GM19395 (cell line): ENCODE measurements at regions not wholly inside any gene's neighbourhood (a gene's known extent, or its start where the extent isn't known, plus 50 kb on each side); places are given as distances from the start of the nearest gene placed in this dataset.

Experiments used
- ATAC-seq: cut with Tn5 transposase; IDR thresholded peaks from one replicate; pipeline ENCODE4 v1.9.1; 2021; ENCODE audit warnings: mild to moderate bottlenecking, moderate library complexity; ENCODE audit not compliant: unreplicated experiment

DNA sequence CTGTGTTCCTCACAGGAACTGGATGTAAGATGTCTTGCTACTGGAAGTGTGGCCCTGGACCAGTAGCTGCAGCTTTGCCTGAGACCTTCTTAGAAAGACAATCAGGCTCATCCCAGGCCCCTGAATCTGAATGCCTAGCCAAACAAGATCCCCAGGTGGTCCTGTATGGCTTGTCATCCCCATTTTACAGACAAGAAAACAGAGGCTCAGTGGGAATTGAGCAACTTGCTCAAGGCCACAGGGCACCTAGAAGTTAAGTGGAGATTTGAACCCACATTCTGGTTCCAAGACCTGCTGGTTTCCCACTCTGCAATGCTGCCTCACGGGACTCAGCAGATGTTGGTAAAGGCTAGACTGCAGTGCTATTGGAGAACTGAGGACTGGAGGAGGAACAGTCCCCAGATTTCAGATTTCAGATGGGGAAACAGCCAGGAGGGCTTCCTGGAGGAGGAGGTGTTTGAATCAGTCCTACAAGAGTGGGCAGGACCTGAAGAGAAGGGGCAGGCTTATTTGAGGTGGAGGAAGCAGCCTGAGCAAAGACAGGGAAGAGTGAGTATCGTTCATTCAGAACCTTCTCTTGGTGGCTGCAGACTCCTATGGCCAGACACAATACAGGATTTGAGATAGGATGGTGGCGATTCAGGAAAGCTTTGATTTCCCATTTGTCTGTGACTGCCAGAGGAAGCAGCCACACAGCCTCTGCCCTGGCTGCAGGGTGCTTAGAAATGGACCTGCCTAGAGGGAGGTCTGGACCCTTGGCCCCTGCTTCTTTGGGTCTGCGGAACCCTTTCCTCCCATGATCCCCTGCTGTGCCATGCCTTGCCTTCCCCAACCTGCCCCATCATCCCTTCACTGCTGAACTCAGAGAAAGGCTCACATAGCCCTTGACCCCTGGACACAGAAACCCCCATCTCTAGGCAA, 233.4 kb upstream of the NLRP1 start:
- no peak for ATAC-seq

DNA sequence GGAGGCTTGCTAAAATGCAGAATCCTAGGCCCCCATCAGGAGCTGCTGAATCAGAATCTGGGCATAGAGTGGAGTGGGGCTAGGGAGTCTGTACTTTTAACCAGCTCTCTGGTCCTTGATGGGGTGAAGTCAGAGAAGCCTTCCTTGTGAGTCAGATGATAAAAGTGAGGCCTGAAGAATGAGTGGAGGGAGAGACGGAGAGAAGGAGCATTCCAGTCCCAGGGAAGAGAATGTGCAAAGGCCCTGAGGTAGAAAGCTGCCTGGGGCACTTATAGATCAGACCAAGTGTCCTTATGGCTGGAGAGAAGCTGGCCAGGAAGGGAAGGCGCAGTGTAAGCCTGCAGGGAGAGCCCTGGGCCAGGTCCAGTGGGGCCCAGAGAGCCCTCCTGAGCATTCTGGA, 235.1 kb upstream of the NLRP1 start:
- no peak for ATAC-seq

DNA sequence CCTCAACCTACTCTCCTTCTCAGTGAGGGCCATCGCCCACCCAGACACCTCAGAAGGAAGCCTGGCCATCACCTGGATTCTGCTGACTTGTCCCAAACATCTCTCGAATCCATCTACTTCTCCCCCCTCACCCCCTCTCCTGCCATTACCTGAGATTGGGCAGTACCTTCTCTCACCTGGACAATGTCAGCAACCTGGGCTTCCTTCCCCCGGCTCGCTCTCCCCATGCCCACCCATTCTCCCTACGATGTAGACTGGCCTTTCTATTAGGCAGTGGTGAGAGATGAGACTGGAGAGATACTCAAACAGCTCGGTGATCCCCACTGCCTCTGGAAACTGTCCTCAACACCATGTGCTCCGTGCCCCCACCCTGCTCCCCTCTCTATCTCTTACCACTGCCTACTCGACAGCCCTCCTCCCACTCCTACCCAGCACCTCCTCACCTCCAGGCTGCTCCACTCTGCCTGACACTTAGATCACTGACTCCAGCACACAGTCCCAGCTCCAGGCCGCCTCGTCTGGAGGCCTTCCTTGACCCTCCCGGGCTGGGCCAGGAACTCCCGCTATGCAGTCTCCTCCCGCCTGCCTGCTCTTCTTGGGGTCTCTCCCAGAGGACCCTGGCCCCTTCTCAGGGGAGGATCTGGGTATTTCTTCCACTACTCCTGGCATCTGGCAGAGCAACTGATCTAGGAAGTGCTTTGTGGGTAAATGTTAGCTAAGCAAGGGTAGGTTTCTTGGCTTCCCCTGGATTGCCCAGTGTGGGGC, 235.8 kb upstream of the NLRP1 start:
- no peak for ATAC-seq

DNA sequence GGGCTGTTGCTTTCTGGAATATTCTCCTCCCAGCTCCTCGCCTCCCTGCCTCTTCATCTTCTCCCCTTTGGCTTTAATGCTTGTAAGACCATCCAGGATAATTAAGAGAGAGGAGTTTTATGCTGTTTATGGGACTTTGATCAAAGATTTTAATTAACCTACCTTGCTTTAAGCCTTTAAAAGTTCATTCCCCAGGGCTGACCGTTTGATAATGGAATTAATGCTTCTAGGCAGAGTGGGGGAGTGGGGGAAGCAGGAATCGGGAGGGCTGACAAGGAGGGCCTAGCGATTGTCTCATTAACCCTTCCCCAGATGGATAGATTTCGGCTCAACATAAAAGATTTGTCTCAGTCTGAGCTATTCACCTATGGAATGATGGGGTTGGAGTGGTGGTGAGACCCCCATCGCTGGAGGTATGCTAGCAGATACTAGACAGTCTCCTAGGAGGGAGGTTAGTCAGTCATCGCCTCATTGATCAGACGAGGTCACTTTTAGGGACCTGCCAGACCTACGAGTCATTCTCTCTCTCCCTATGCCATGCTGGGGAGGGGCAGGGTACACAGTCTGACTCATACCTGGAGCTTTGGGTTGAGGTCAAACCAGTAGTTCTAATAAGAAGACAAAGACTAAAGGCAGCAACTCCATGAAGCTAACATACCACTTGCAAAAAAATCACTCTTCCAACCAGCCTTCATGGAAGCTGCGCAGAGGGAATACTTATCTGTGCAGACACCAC, 236.6 kb upstream of the NLRP1 start:
- no peak for ATAC-seq

DNA sequence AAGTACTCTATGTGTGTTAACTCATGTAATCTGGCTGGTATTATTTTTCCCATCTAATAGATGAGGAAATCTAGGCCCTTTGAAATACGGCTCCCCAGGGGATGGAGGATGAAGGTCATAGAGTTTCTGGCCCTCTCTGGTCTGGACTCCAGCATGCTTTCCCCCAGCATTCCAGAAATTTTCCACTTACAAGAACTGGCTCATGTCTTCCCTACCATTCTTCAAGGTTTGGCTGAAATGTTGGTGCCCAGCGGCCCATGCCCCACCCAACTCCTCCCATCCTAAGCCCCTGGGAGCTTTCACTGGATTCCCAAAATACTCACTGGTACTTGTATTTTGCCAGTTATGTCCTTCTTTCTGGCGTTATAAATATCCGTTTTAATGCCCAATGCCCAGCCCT, 237.5 kb upstream of the NLRP1 start:
- no peak for ATAC-seq

DNA sequence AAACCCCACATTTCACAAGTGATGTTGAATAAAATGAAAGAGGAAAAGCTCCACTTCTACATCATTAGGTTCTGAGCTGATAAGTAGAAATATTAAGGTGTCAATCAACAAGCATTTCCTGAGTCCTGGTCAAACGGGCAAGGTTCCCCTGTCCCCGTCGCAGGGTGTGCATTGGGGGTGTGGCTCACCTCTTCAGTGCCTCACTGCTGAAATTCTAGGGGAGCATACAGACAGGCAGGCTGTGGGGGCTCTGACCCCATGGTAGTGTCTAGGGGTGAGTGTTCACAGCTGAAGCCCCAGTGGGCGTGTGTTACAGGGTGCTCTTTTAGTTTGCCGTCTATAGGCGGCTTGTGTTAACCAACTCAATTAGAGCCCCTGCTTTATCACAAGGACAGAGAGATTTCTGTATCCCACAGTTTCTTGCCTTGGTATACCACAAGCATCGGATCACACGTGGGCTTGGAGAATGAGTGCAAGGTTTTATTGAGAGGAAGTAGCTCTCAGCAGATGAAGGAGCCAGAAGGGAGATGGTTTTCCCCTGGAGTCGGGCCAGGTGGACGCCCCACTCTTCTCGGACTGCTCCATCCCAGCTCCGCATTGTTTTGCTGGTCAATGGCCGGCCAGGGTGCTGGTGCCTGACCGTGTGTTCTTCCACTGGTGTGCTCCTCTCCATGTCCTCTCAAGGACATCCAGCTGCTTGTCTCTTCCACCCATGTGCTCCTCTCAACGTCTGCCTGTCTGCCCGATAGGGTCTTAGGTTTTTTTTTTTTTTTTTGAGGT, 238.2 kb upstream of the NLRP1 start:
- ATAC-seq = no peak

DNA sequence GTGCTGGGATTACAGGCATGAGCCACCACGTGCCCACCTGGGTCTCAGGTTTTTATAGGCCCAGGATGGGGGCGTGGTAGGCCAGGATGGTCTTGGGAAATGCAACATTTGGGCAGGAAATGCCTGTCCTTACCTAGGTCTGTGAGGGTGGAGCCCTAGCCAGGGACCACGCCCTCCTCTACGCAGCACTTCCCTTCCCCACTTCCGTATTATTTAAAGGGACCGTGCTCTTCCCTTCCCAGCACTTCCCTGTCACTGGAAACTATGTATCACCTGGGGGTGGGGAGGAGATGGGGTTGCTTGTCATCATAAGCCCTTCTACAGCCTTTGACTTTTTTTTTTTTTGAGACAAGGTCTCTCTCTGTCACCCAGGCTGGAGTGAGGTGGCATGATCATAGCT, 238.9 kb upstream of the NLRP1 start:
- ATAC-seq = no peak

DNA sequence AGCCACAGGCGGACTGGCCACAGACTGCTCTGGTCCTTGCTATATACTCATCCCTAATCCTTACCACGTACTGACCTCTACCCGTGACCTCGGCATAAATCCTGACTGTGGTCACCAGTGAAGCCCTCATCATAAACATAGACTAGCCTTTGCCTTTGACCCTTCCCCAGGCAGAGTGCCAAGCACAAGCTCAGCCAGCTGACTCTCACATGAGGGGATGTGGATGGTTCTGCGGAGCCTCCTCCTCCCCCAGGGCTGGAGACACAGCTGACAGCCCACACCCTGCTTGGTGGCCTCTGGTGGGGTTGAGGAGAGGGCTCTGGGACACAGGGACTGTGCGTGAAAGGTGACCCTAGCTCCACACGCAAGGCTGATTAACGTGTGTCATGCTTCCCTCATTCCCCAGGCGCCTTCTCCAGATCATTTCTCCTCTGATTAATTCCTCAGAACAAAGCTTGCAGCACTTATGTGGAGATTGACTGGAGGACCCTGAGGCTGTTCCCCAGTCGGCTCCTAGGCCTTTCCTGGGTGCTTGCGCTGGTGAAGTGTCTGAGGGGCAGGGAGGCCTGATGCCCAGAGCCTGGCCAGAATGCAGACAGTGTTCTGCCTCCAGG, 241.5 kb upstream of the NLRP1 start:
- ATAC-seq = no peak

DNA sequence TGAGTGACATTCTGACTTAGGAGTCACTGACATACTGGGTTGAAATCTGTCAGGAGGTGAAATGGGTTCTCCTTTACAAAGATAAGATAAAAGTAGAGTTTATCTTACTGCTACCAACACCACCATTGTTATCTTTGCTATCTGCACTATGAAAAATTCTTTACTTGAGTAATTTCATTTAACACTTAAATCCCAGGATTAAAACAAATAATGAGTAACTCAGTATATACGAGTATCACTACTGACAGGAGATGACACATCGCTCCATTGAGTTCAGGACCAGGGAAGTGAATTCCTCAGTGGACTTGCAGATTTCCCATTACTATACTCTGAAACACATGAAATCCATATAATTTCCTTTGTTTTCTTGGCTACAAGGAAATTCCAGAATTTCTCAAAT, 242.1 kb upstream of the NLRP1 start:
- ATAC-seq = no peak

DNA sequence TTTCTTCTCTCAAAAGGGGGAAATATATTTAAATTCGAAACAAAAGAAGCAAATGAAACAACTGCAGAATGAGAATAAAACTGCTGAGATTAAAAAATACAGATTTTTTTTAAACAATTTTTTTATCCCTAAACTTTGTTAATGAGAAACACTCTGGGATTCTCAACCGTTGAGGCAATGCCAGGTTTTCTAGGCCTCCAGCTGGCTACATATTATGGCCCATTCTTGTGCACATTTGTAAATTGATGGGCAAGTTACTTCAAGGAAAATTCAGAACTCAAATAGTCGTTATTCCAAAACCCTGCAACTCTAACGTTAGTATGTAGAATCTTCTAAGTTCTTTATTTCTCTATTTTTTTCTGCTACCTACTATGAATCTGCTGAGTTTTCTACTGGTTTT, 239.3 kb upstream of the WSCD1 start:
- ATAC-seq = no peak

DNA sequence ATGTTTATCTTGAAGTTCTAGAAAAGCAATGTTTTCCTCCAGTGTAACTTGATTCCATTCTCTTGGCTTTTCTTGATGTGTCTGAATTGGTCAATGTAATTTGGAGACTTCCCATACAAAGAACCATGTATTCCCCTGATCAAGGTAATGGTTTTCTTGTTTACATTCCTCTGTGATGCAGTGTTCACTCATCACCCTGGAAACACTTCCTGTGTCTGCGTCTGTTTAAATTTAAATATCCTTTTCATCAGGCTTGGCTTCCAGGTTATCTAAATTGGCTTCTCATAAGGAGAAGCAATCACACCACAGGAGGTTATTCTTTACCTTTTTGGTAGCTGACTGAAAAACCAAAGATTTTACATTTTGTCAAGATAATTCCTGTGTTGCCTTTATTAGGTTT, 237.3 kb upstream of the WSCD1 start:
- ATAC-seq = no peak

DNA sequence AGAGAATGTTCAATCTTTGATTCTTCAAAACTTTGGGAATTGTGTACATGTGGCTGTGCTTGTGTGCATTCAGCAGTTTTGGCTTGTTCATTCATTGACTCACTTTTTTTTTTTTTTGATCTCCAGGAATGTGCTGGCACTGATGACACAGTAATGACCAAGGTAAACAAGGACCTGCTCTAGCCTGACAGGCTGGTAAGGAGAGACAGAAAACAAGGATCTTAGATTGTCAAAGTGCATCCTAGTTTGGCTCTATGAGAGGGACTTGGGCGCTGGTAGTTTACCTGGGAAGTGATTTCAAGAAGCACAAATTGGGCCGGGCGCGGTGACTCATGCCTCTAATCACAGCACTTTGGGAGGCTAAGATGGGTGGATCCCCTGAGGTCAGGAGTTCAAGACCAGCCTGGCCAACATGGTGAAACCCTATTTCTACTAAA, 233.1 kb upstream of the WSCD1 start:
- ATAC-seq = no peak

DNA sequence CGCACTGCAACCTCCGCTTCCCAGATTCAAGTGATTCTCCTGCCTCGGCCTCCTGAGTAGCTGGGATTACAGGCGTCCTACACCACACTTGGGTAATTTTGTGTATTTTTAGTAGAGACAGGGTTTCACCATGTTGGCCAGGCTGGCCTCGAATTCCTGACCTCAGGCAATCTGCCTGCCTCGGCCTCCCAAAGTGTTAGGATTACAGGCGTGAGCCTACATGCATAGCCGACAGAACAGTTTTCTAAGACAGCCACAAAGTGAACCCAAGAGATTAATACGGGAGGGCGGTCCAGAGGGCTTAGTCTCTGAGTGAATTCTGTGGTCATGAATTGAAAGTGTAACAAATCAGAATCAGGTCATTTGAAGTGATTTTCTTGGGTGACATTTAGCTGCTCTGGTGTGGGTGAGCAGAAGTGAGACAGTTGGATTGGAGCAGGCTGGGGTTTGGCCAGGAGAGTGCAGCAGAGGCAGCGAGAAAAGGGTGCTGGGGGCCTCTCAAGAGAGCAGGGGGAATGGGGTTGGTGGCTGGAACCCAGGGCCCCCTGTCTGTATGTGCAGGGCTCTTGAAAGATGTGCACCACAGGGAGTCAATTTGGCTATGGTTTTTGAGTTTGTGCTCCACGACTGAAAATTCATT, 231.4 kb upstream of the WSCD1 start:
- ATAC-seq = no peak

DNA sequence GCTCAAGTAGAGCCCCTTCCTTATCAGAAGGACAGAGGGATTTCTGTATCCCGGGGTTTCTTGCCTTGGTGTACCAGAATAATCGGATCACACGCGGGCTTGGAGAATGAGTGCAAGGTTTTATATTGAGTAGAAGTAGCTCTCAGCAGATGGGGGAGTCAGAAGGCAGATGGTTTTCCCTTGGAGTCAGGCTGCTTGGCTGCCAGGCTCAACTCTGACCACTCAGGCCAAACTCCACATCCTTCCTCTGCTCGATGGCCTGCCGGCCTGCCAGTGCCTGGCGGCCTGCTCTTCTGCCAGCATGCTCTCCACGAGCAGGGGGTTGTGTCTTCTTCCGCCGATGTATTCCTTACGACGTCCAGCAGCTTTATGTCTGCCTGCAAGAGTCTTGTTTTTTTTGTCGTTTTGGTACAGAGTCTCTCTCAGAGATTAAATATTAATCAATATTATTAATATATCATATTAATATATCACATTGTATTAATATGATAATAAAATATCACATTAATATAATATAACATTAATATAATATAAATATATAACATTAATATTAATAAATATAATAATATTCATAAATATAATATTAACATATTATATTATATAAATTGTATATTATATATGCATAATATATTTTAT, 229.2 kb upstream of the WSCD1 start:
- no peak for ATAC-seq

DNA sequence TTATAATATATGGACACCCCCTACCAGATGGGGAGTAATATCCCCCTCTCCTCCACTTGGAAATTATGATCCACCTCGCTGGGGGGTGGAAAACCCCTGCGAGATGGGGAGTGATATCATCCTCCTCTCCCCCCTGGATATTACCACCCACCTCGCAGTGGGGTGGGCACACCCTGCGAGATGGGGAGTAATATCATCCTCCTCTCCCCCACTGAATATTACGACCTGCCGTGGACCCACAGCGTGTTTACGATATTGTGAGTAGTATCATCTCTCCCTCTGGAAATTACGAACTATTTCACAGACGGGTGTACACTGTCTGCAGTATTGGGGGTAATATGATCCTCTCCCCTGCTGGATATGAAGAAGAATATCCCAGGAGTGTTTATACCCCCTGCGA, 228.3 kb upstream of the WSCD1 start:
- ATAC-seq = no peak

DNA sequence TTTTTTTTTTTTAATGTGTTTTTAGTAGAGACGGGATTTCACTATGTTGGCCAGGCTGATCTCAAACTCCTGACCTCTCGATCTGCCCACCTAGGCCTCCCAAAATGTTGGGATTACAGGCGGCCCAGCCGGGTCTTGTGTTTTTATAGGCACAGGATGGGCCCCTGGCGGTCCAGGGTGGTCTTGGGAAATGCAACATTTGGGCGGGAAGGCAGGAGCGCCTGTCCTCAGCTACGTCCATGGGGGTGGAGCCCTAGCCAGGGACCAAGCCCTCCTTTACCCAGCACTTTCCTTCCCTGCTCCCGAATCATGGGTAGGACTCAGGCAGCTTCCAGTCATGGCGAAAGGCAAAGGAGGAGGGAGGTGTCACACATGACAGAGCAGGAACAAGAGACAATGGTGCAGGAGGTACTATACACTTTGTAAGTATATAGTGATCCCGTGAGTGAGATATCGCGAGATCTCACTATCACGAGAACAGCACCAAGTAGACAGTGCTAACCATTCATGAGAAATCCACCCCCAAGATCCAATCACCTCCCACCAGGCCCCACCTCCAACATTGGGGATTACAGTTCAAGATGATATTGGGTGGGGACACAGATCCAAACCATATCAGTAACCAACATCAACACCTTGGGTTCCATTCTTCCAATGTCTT, 226.7 kb upstream of the WSCD1 start:
- ATAC-seq = no peak

DNA sequence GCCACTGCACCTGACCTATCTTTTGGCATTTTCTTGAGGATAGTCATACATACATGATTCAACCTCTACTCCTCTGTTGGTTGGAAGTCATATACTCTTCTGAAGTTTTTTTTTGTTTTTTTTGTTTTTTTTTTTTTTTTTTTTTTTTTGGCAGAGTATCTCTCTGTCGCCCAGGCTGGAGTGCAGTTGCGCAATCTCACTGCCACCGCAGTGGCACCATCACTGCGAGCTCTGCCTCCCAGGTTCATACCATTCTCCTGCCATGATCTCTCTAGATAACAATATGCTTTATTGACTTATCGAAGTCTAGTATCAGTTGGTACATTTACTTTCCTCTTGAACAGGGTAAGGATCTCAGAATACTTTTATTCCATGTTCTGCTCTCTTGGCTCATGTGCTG, 224.2 kb upstream of the WSCD1 start:
- ATAC-seq = no peak

DNA sequence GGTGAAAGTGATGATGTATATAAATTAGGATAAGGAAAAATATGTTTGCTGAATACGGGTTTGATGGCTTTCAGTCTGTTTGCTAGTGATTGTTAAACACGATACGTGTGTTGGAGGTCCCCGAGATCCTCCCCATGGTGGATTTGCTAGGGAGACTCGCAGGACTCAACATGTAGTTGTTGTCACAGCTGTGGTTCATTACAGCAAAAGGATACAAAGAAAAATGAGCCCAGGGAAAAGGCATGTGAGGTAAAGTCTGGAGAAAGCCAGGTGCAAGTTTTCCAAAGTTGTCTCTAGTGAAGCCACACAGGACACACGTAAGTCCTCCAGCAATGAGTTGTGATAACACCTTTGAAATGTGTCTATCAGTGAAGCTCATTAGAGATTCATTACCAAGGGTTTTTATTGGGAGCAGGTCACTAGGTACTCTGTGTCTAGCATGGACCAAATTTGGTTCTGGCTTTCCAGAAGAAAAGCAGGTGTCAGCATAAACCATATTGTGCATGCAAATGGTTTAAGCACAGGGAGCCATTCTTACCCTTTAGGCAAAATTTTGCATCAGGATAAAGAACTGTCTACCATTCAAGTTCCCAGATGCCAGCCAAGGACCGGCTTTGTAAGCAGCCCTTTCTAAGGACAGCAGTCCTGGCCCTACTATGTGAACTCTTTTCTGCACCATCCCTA, 215.2 kb upstream of the WSCD1 start:
- ATAC-seq = no peak
